H1 (cell line): ENCODE measurements at regions not wholly inside any gene's neighbourhood (a gene's known extent, or its start where the extent isn't known, plus 50 kb on each side); places are given as distances from the start of the nearest gene placed in this dataset.

Experiments
- CTCF ChIA-PET: fragments of 300-600 bp; sonication (Branson Sonifier 250); formaldehyde crosslinking; loops from one replicate; lab custom pipeline; 2021; ENCODE audit not compliant: partially characterized antibody; lab: Charles Lee
- POLR2A ChIA-PET: fragments of 300-600 bp; sonication (Branson Sonifier 250); formaldehyde crosslinking; loops from one replicate; lab custom pipeline; 2021; ENCODE audit warnings: inconsistent platforms; ENCODE audit not compliant: partially characterized antibody; lab: Charles Lee
- DNase-seq, 2 experiments: peaks; one replicate each; pipeline versions ENCODE4 v3.0.0 to v3.0.0-alpha.2; 2010 to 2022; ENCODE audit warnings: low spot score in 2 of 2, low read depth in 1 of 2, mixed read lengths in 1 of 2
- FAIRE-seq: peaks from 2 replicates; lab custom pipeline; 2011; peaks lifted over from hg19 to GRCh38; lab: Jason Lieb, UNC
- H2AFZ ChIP-seq: 2 replicates; pipeline ENCODE4 v1.8.1; 2012; ENCODE audit warnings: low read length, inconsistent platforms
- H2AK5ac ChIP-seq: 2 replicates; pipeline ENCODE4 v1.6.1; 2013; ENCODE audit warnings: low read depth, low read length
- H2BK120ac ChIP-seq: replicated peaks from 2 replicates; pipeline ENCODE3; 2013; ENCODE audit warnings: low read depth, low read length, inconsistent platforms
- H2BK12ac ChIP-seq: 2 replicates; pipeline ENCODE4 v1.6.1; 2013; ENCODE audit warnings: low read depth, low read length
- H2BK15ac ChIP-seq: 2 replicates; pipeline ENCODE4 v1.6.1; 2013; ENCODE audit warnings: low read length
- H2BK20ac ChIP-seq: 2 replicates; pipeline ENCODE4 v1.6.1; 2013; ENCODE audit warnings: low read length
- H2BK5ac ChIP-seq: 2 replicates; pipeline ENCODE4 v1.6.1; 2013; ENCODE audit warnings: low read depth, low read length
- H3K14ac ChIP-seq: 2 replicates; pipeline ENCODE4 v1.6.1; 2013; ENCODE audit warnings: inconsistent platforms; ENCODE audit not compliant: insufficient read length
- H3K18ac ChIP-seq: 2 replicates; pipeline ENCODE4 v1.6.1; 2013; ENCODE audit warnings: low read length; ENCODE audit errors: extremely low read depth
- H3K23ac ChIP-seq: 2 replicates; pipeline ENCODE4 v1.6.1; 2013; ENCODE audit warnings: inconsistent platforms; ENCODE audit not compliant: insufficient read length
- H3K23me2 ChIP-seq: 2 replicates; pipeline ENCODE4 v1.6.1; 2013; ENCODE audit warnings: low read depth, low read length
- H3K27ac ChIP-seq: 2 replicates; pipeline ENCODE4 v1.6.1; 2011; ENCODE audit warnings: low read depth, low read length, inconsistent platforms
- H3K27me3 ChIP-seq, 4 experiments: replicated peaks in 1 of 4; 1 replicate in 1 of 4; 2 replicates in 3 of 4; pipeline versions ENCODE4 v1.6.1 to v1.8.1; 2011 to 2013; ENCODE audit warnings: low read length in 3 of 4, mild to moderate bottlenecking in 3 of 4, inconsistent platforms in 2 of 4, mixed read lengths in 2 of 4, moderate library complexity in 1 of 4; ENCODE audit not compliant: control insufficient read depth in 3 of 4, insufficient read depth in 3 of 4; ENCODE audit errors: extremely low read depth in 1 of 4
- H3K36me3 ChIP-seq, 4 experiments: 2 replicates each; pipeline versions ENCODE4 v1.6.1 to v1.8.1; 2011 to 2013; ENCODE audit warnings: mild to moderate bottlenecking in 4 of 4, low read length in 3 of 4, moderate library complexity in 2 of 4, control low read depth in 1 of 4, inconsistent platforms in 1 of 4; ENCODE audit not compliant: insufficient read depth in 4 of 4, control insufficient read depth in 2 of 4
- H3K4ac ChIP-seq: replicated peaks from 2 replicates; pipeline ENCODE3; 2013; ENCODE audit warnings: low read length, low read depth, mixed read lengths, inconsistent platforms; ENCODE audit not compliant: insufficient read length
- H3K4me1 ChIP-seq, 4 experiments: replicated peaks in 1 of 4; 1 replicate in 1 of 4; 2 replicates in 3 of 4; pipeline versions ENCODE4 v1.6.1 to v1.8.1; 2011 to 2013; ENCODE audit warnings: low read length in 3 of 4, inconsistent platforms in 2 of 4, mixed read lengths in 1 of 4; ENCODE audit not compliant: insufficient read depth in 4 of 4, control insufficient read depth in 3 of 4
- H3K4me2 ChIP-seq, 2 experiments: 2 replicates each; pipeline versions ENCODE4 v1.6.1 to v1.8.1; 2011 to 2013; ENCODE audit warnings: low read depth in 2 of 2, low read length in 2 of 2, control low read depth in 1 of 2, inconsistent platforms in 1 of 2, mild to moderate bottlenecking in 1 of 2; ENCODE audit not compliant: insufficient read depth in 1 of 2
- H3K4me3 ChIP-seq, 4 experiments: fragments of 200-600, 300-600 bp in 1 of 4; sonication (generic), shearing (Covaris generic), sonication (Bioruptor Twin) in 1 of 4; 2 replicates each; pipeline versions ENCODE4 v1.5.1 to v1.8.1; 2011 to 2016; ENCODE audit warnings: low read length in 4 of 4, low read depth in 3 of 4, control low read depth in 2 of 4, inconsistent platforms in 2 of 4, mild to moderate bottlenecking in 2 of 4, mixed read lengths in 1 of 4, moderate library complexity in 1 of 4; ENCODE audit not compliant: insufficient read depth in 2 of 4; ENCODE audit errors: extremely low read depth in 1 of 4
- H3K56ac ChIP-seq: replicated peaks from 2 replicates; pipeline ENCODE3; 2013; ENCODE audit warnings: low read depth, mild to moderate bottlenecking, mixed read lengths, low read length, inconsistent platforms; ENCODE audit not compliant: insufficient read length
- H3K79me1 ChIP-seq: 2 replicates; pipeline ENCODE4 v1.6.1; 2013; ENCODE audit warnings: low read depth, low read length, control low read depth
- H3K79me2 ChIP-seq, 2 experiments: 2 replicates each; pipeline versions ENCODE4 v1.6.1 to v1.8.1; 2012 to 2013; ENCODE audit warnings: low read length in 2 of 2, mild to moderate bottlenecking in 2 of 2, inconsistent platforms in 1 of 2; ENCODE audit not compliant: insufficient read depth in 2 of 2, control insufficient read depth in 1 of 2
- H3K9ac ChIP-seq, 4 experiments: replicated peaks in 1 of 4; 1 replicate in 1 of 4; 2 replicates in 3 of 4; pipeline versions ENCODE4 v1.6.1 to v1.8.1; 2011 to 2013; ENCODE audit warnings: low read depth in 3 of 4, low read length in 3 of 4, control low read depth in 2 of 4, mild to moderate bottlenecking in 2 of 4, moderate library complexity in 2 of 4, inconsistent platforms in 1 of 4; ENCODE audit errors: extremely low read depth in 1 of 4
- H3K9me3 ChIP-seq, 2 experiments: 2 replicates each; pipeline versions ENCODE4 v1.6.1 to v1.8.1; 2012 to 2013; ENCODE audit warnings: mild to moderate bottlenecking in 2 of 2, moderate library complexity in 2 of 2, control low read depth in 1 of 2, inconsistent platforms in 1 of 2, low read depth in 1 of 2, low read length in 1 of 2, mixed read lengths in 1 of 2; ENCODE audit not compliant: insufficient read depth in 2 of 2
- H4K20me1 ChIP-seq, 2 experiments: replicated peaks in 1 of 2; 2 replicates each; pipeline versions ENCODE3 to v1.8.1; 2011 to 2013; ENCODE audit warnings: inconsistent platforms in 2 of 2, low read length in 2 of 2, mild to moderate bottlenecking in 1 of 2; ENCODE audit not compliant: insufficient read depth in 2 of 2, control insufficient read depth in 1 of 2
- H4K5ac ChIP-seq: 2 replicates; pipeline ENCODE4 v1.6.1; 2013; ENCODE audit warnings: low read length, low read depth, mixed read lengths, inconsistent platforms; ENCODE audit not compliant: insufficient read length
- H4K8ac ChIP-seq: 2 replicates; pipeline ENCODE4 v1.8.0; 2013; ENCODE audit warnings: mild to moderate bottlenecking, moderate library complexity, low read length, inconsistent platforms; ENCODE audit not compliant: insufficient read depth; ENCODE audit errors: extremely low read depth
- H4K91ac ChIP-seq: replicated peaks from 2 replicates; pipeline ENCODE3; 2013; ENCODE audit warnings: low read length, mixed read lengths, inconsistent platforms; ENCODE audit not compliant: insufficient read length
- CTBP2 ChIP-seq: IDR thresholded peaks from 2 replicates; pipeline ENCODE4 v1.7.0; 2011; ENCODE audit warnings: borderline replicate concordance, mild to moderate bottlenecking, moderate library complexity, mixed read lengths, low read length; ENCODE audit not compliant: insufficient read depth, insufficient read length
- POU5F1 ChIP-seq: IDR thresholded peaks from 2 replicates; pipeline ENCODE4 v1.6.1; 2011; ENCODE audit warnings: low read depth, mild to moderate bottlenecking, low read length, moderate library complexity
- SIRT6 ChIP-seq: IDR thresholded peaks from one replicate; pipeline ENCODE4 v1.7.1; 2012; ENCODE audit warnings: low read length, inconsistent platforms
- SIX5 ChIP-seq: IDR thresholded peaks from 2 replicates; pipeline ENCODE4 v1.6.1; 2011; ENCODE audit warnings: mild to moderate bottlenecking, low read depth, low read length
- SRF ChIP-seq: IDR thresholded peaks from 2 replicates; pipeline ENCODE4 v1.6.1; 2011; ENCODE audit warnings: mild to moderate bottlenecking, low read depth, low read length, moderate library complexity
- SUZ12 ChIP-seq: fragments of 200-600 bp; sonication (generic); IDR thresholded peaks from 2 replicates; pipeline ENCODE4 v1.6.1; 2012; ENCODE audit warnings: mild to moderate bottlenecking, inconsistent platforms, low read length, moderate library complexity, mixed read lengths
- YY1 ChIP-seq: IDR thresholded peaks from 2 replicates; pipeline ENCODE4 v1.6.1; 2011; ENCODE audit warnings: low read depth, mild to moderate bottlenecking, low read length
- WGBS, 2 experiments: shearing (Covaris generic) in 1 of 2; methylation state at CpG; one replicate each; pipeline versions ENCODE4 v1.1.6 to v1.1.7; 2013 to 2015; ENCODE audit warnings: low lambda C conversion rate in 2 of 2, mixed read lengths in 2 of 2, inconsistent platforms in 1 of 2, low coverage in 1 of 2, missing lambda C conversion rate in 1 of 2; ENCODE audit not compliant: insufficient replicate concordance in 2 of 2, insufficient coverage in 1 of 2, insufficient read length in 1 of 2; ENCODE audit errors: extremely low coverage in 1 of 2, missing lambda C conversion rate in 1 of 2; 5-methylcytosine and 5-hydroxymethylcytosine counted together

- H3K4me3 ChIP-seq = no peak overlapping the region
- H4K91ac ChIP-seq = no peak overlapping the region
- no peaks in the 10 kb centered on the region for H3K9me3 ChIP-seq
- H2BK20ac ChIP-seq = no peak overlapping the region
- no peak overlapping the region for H4K8ac ChIP-seq
- no peak for TF ChIP-seq YY1
- no peak for TF ChIP-seq SIRT6
- TF ChIP-seq SUZ12 = no peak
- TF ChIP-seq CTBP2 = no peak
- no peak for TF ChIP-seq SIX5
- no peak for TF ChIP-seq SRF
- TF ChIP-seq POU5F1 = no peak
- H2BK120ac ChIP-seq = no peak overlapping the region
- no peak overlapping the region for H2AK5ac ChIP-seq
- H3K4me1 ChIP-seq = no peaks in the 10 kb centered on the region
- H3K18ac ChIP-seq = no peak overlapping the region; the same call in 1 of the 2 replicates
- H3K23me2 ChIP-seq = no peaks in the 10 kb centered on the region
- H3K27me3 ChIP-seq = no peaks in the 10 kb centered on the region
- H3K14ac ChIP-seq = no peak overlapping the region
- ChIA-PET POLR2A (no interaction called here), CTCF (interaction anchor here (1.3 to 1.7 kb wide), 2 partner anchors 74 to 183 kb away, joined by 4 to 5 read pairs; no protein-coding TSS in a partner anchor)
- DNase-seq (no peak), FAIRE-seq (no peak)
- H2AFZ ChIP-seq = no peak overlapping the region
- no peak overlapping the region for H4K5ac ChIP-seq
- H3K4ac ChIP-seq = no peak overlapping the region
- H3K79me2 ChIP-seq = no peaks in the 10 kb centered on the region
- H3K23ac ChIP-seq = no peak overlapping the region
- no peaks in the 10 kb centered on the region for H4K20me1 ChIP-seq
- no peak overlapping the region for H3K4me2 ChIP-seq
- H3K9ac ChIP-seq = no peak overlapping the region
- no peak overlapping the region for H2BK12ac ChIP-seq
- no peak overlapping the region for H2BK15ac ChIP-seq
- H3K56ac ChIP-seq = no peak overlapping the region
- no peaks in the 10 kb centered on the region for H3K36me3 ChIP-seq
- no peak overlapping the region for H2BK5ac ChIP-seq
- H3K79me1 ChIP-seq = no peaks in the 10 kb centered on the region
- H3K27ac ChIP-seq = no peak overlapping the region
- WGBS, 2 experiments = 86% methylated on average over 3 of the region's 3 CpGs; no CpG with 5 or more reads in 1 of the 2 experiments
Measured at GRCh38 chr2:191738003-191738402, 60.1 kb downstream of the NABP1 start.
